GM21447 (cell line): ENCODE measurements at regions not wholly inside any gene's neighbourhood (a gene's known extent, or its start where the extent isn't known, plus 50 kb on each side); places are given as distances from the start of the nearest gene placed in this dataset.

Experiments
- ATAC-seq: cut with Tn5 transposase; IDR thresholded peaks from one replicate; pipeline ENCODE4 v1.9.1; 2021; ENCODE audit not compliant: unreplicated experiment

GRCh38 chr3:59653405-59654122 lies 603.7 kb upstream of the CFAP20DC start:
- ATAC-seq: no peak

DNA sequence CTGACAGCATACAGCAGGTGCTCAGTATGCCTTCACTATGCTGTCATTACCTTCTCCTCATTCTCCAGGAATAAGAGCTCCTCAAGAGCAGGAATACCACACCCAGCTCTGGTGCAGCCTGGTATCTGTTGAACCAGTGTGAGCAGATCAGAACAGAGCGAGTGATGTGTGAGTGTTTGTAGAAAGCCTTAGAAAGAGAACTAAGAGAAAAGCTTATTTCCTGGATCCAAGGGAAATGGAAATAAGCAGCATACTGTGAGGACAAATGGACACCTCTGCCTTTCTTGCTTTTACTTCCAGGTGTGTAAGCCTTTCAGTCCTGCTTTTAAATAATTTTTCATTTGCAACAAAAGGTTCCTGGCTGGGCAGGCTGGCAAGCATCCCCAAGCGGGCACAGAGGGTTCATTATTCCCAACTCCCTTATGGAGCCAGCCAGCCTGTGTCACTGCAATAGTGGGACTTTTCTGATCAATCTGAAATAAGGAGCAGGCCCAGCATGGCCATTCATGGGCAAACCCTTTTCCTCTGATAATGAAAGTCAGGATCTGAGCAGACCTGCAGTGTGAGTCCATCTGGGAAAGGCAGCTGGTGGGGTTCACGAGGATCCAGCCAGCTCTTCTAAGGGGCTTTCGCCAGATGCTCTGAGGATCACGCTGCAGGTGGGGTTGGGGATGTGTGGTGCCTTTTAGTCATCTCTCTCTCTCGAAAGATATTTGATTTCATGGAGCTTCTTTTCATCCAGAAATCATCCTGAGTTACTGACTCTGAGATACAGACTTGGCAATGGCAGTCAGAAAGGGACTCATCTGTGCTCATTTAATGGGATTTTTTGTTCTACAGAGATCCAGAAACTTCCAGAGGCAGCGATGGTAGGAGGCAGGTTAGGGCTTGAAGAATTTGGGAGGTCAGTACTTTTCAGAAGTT lies 594.9 kb upstream of the CFAP20DC start:
- no peak for ATAC-seq

DNA sequence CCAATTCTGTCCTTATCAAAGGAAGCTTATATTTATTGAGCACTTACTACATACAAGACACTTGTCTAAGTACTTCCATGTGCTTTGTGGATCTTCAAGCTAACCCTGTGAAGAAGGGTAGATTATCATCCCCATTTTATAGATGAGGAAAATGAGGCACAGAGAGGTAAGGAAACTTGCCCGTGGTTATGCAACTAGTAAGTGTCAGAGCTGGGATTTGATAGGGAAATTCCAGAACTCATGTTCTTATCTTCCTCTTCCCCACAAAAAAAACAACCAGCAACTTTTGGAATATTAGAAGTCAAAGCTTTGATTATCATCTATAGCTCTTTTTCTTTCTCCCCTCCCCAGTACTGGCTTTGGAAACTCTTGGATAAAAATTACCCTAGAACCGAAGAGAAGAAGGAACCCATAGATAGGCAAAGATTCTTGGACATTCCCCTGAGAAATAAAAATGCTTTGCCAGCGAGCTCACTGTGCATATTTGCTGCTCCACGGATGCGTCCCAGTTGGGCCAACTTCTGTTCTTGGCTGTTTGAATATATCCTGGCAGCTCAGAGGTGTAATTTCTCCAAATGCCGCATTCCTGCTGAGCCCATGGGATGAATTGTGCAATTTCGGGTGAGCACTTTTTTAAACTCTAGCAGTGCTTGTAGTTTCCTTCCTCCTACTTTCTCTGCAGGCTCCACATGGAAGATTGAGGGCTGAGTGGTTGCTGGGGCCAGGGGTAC lies 591.5 kb upstream of the CFAP20DC start:
- no peak for ATAC-seq

- no peak for ATAC-seq
Observed at GRCh38 chr3:59632760-59633573, 583.1 kb upstream of the CFAP20DC start.

DNA sequence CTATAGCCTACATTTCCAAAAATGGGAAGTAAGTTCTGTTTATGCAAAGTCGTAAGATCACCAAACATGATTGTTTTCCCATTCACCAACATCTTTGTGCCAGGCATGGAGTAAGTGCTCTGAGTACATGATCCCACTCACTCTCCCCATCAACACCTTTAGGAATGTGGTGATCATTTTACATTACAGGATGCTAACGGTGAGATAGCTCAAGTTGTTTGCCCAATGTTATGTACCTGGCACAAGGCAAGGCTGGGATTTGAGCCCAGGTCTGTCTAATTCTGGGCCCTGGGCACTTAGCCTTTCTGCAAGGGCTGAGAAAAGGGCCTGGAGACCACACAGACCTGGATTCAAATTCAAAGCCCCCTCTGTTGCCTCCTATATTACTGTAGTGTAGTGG lies 581.7 kb upstream of the CFAP20DC start:
- ATAC-seq: no peak

- no peak for ATAC-seq
Observed at GRCh38 chr3:59621037-59621436, 571.2 kb upstream of the CFAP20DC start.

DNA sequence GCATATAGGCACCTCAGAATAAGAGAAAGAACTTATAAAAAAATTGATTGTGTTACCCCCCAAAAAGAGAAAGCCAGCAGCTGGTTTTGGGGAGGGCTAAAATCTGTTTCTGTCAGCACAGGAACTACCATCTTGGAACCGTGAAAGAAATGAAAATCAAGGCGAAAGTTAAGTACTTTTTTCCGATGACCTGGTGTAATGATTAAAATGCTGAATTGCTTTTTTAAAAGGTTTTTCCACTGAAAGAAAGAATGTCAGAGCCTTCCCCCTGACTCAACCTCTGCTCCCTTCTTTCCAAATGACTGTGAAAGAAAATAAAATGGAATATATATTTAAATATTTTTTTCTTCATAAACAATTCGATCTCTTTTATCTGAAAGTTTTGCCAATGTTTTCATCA lies 570.5 kb upstream of the CFAP20DC start:
- no peak for ATAC-seq

GRCh38 chr3:59612444-59612715 lies 562.6 kb upstream of the CFAP20DC start:
- ATAC-seq: no peak

DNA sequence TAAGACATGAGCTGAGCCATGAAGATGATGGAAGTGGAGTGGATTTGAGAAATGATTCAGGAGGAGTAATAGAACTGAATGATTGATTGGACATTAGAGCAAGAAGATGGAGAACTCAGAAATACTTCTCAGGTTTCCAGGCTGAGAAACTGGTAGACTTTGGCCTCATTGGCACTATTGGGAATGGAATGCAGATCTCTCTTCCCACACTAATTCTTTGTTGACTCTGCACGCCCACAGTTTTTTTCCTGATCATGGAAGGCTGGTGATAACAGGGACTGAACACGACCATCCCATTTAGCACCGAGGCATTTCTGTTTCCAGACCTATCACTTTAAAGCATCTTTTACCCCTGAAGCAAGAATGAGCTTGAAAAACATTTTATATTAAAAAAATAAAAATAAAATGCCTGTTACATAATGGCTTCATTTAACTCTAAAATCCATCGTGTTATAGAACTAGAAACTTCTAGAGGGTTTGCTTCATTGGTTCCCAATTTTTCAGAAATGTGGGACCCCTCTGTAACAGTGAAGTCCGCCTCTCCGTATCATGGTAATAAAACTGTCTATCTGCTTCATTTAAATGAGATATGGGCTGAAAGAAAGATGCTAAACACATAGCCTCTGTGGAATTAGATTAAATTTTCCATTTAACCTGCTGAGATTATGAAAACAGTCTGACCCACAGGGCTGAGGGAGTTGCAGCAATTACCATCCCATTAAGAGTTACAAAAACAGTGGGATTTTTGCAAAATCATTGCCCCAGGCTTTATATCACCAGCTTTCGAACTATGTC lies 562.0 kb upstream of the CFAP20DC start:
- ATAC-seq: no peak

DNA sequence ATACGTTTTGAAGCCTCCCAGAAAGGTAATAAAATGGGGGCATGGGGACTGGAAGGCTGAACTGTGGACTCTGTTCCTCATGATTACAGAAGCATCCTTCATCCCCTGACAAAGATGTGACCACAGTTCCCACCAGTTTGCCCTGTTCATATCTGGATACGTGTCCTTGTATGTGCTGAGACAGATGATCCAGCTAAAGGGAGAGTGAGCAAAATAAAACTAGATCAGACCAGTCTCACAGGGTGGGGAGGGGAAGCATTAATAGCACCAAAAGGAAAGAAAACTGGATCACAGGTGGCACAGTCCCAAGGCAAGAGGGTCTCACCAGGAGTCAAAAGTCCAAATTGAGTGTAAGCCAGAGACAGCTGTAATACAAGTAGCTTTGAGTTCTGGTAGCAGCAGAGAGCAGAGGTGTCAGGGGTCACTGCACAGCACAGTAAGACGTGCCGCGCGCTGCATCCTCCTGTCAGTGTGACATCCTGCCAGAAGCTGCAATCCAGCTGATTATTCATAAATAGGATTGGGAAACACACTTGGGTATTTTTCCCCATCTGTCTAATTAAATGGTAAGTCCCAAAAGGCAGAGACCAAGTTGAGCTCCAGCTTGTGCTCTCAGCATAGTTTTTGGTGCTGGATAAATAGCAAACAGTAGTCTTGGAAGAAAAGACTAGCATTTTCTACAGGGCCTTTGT lies 560.0 kb upstream of the CFAP20DC start:
- ATAC-seq: no peak

DNA sequence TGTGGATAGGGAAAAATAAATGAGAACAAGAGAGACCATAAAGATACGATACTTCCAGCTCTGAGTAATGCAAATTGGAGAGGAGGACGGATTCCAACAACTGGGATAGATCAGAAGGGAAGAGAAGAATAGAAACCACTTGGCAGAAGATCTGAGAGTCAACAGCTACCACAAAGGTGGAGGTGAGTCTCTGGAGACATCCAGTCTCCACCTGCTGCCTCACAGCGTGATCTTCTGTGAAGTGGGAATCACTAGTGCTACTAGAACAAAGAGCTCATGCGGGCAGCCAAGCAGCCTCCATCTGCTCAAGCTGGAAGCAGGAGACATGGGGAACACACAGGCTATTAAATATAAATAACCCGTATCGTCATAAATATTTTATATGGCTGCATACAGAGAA lies 558.5 kb upstream of the CFAP20DC start:
- ATAC-seq: no peak

DNA sequence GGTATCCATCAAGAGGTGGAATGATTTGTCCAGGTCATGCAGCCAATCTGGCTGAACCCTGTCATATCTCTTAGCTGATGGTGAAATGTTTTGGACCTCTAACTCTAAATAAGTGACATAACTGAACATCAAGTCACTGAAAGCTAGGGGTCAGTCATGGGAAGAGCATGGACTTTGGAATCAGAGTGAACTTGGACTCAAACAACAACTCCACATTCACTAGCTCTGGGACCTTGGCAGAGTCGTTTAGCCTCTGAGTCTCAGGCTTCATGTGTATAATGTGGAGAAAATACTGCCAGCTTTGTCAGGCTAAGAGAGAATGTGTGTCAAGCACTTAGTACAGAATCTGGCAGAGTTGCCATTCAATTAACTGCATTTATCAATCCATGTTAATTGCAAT lies 557.8 kb upstream of the CFAP20DC start:
- no peak for ATAC-seq

- ATAC-seq: no peak
Observed at GRCh38 chr3:59606638-59607266, 556.9 kb upstream of the CFAP20DC start.

DNA sequence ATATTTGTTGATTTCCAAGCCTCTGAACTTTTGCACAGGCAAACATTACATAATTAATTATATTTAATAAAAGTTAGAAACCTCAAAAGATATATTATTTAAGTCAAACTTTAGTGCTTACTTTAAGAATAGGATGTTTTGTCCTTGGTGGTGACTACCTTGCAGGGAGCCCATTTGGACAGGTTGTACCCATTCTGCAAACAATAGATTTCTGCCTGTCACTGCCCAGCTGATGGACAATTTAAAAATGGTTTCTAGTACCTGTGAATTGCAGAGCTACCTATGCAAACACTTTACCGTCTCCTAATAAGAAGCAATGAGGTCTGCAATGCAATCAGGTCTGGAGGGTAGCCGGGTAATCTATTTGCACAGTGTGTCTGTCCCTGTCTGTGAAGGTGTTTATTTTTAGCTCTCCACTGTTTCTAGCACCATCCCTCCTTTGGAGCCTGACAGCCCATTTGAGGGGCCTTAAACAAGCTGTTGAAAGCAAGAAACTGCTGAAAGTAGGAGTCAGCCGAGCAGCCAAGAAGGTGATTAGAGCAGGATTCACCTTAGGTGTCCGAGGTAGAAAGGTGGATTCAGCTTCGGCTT lies 556.2 kb upstream of the CFAP20DC start:
- no peak for ATAC-seq

GRCh38 chr3:59605318-59605717 lies 555.5 kb upstream of the CFAP20DC start:
- no peak for ATAC-seq

DNA sequence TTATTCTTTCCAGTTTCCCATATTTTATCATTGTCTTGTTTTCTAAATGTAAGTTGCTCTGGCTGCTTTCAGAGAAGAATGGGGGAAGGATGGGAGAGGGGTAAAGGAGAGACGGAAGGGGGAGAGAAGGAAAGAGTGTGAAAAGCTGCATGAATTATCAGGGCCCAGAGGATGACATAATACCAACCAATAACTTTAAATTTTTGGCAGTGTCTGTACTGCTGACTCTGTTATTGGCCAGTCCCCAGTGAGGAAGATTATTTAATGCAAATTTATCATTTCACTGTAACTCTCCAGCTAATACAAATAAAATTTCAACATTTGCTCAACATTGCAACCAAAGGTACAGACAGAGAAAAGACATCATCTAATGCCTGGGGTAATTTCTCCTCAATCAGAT lies 551.7 kb upstream of the CFAP20DC start:
- ATAC-seq: no peak

DNA sequence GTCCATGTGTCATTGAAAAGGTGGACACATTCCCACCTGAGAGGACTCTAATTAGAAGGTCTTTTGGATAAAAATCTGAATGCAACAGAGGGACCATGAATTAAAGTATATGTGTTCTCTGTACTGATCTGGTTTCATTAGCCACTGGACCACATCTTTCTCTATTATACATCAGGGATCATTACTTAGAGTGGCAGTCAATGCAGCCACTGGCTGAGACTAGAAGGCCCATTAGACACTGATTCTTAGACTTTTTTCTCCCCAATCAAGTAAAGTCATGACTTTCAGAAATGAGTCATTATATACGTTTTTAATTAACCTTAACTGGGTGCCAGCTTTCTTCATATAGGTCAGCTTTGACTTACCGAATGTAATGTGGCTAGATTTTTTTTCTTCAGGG lies 550.8 kb upstream of the CFAP20DC start:
- no peak for ATAC-seq

DNA sequence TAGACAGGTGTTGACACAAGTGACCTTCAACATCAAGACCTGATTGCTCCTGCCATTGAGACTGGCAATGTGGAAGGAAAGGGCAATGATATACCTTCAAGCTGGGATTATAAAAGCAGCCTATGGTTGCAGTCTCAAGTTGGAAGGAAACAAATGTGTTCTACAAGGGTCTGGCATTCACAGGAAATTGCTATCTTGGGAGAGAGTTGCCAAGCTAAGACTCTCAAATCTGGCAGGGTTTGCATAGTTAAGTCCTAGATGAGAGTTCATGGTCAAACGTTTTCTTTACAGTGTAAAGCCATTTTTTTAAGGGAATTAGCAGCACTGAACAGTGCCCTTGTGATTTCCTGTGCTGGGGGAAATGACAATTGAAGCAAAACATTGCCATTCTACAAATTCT lies 546.9 kb upstream of the CFAP20DC start:
- ATAC-seq: no peak

DNA sequence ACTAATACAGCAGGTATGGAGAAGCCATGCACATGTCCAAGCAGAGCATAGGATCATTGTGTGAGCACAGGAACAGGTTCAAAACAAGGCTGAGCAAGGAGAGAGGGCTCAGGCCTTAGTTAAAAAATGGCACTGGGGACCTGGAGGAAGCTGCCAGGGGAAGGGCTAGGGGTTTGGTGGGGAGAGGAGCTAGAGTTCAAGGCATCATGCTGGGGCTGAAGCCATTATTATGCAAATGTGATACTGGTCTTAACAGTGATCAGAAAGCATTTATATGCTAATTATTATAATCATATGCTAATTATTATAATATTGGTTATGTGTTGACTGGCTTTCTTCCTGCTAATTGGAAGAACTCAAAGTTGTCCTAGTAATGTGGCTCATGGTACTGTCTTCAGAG lies 546.0 kb upstream of the CFAP20DC start:
- ATAC-seq: no peak
